PC-9 (cell line): ENCODE measurements at regions not wholly inside any gene's neighbourhood (a gene's known extent, or its start where the extent isn't known, plus 50 kb on each side); places are given as distances from the start of the nearest gene placed in this dataset.

Experiments
- CTCF ChIP-seq: fragments of 200-600 bp; sonication (generic); conservative IDR thresholded peaks from 2 replicates; pipeline ENCODE4 v1.6.1; 2017; ENCODE audit warnings: mixed run types, antibody characterized with exemption, mild to moderate bottlenecking, moderate library complexity
- EZH2 ChIP-seq: fragments of 200-600 bp; sonication (generic); IDR thresholded peaks from 2 replicates; pipeline ENCODE4 v1.8.0; 2017; ENCODE audit warnings: antibody characterized with exemption, low read depth

- TF ChIP-seq CTCF (no peak), EZH2 (no peak)
These were observed 192.8 kb downstream of the PPARGC1A start for GRCh38 chr4:23697001-23697528.
